HCT116 (cell line): ENCODE measurements at regions not wholly inside any gene's neighbourhood (a gene's known extent, or its start where the extent isn't known, plus 50 kb on each side); places are given as distances from the start of the nearest gene placed in this dataset.

Experiments
- CBX3 ChIP-seq: IDR thresholded peaks from 2 replicates; pipeline ENCODE4 v1.6.1; 2012; ENCODE audit warnings: low read depth
- CEBPB ChIP-seq: IDR thresholded peaks from 2 replicates; pipeline ENCODE4 v1.6.1; 2012; ENCODE audit warnings: low read depth
- CTCF ChIP-seq, 3 experiments: fragments of 200-600 bp in 1 of 3; sonication (generic) in 1 of 3; IDR thresholded peaks in 2 of 3; conservative IDR thresholded peaks in 1 of 3; 2 replicates each; pipeline ENCODE4 v1.5.1; 2012 to 2017; ENCODE audit warnings: low read depth in 2 of 3, low read length in 2 of 3, antibody characterized with exemption in 1 of 3, borderline replicate concordance in 1 of 3, control low read depth in 1 of 3, mild to moderate bottlenecking in 1 of 3, mixed read lengths in 1 of 3, mixed run types in 1 of 3, moderate library complexity in 1 of 3; ENCODE audit not compliant: insufficient read depth in 1 of 3
- EGR1 ChIP-seq: IDR thresholded peaks from 2 replicates; pipeline ENCODE4 v1.6.1; 2012; ENCODE audit warnings: low read depth
- ELF1 ChIP-seq: IDR thresholded peaks from 2 replicates; pipeline ENCODE4 v1.6.1; 2012; ENCODE audit warnings: low read depth, borderline replicate concordance
- POLR2A ChIP-seq: IDR thresholded peaks from 2 replicates; pipeline ENCODE4 v1.7.0; 2011; ENCODE audit warnings: borderline replicate concordance; ENCODE audit not compliant: insufficient read depth, insufficient read length; ENCODE audit errors: extremely low read depth
- YY1 ChIP-seq: IDR thresholded peaks from 2 replicates; pipeline ENCODE4 v1.6.1; 2011; ENCODE audit warnings: low read length, low read depth, moderate library complexity, mild to moderate bottlenecking; ENCODE audit not compliant: insufficient replicate concordance; ENCODE audit errors: extremely low read depth
- ZBTB33 ChIP-seq: IDR thresholded peaks from 2 replicates; pipeline ENCODE4 v1.6.1; 2011; ENCODE audit warnings: mild to moderate bottlenecking, low read length, moderate library complexity; ENCODE audit not compliant: insufficient replicate concordance; ENCODE audit errors: extremely low read depth
- TF ChIP-seq, protein P1 (sequence below): IDR thresholded peaks from 2 replicates; pipeline ENCODE4 v1.6.1; 2012

- TF ChIP-seq CTCF (IDR thresholded peaks at IDR 0.05 in 2 of 3, conservative IDR thresholded peaks at IDR 0.05 in 1 of 3; ENCODE audit: borderline replicate concordance in 1 of 3, insufficient read depth in 1 of 3, low read depth in 2 of 3, low read length in 2 of 3) (no peak), ELF1 (no peak), POLR2A (no peak), EGR1 (no peak), CEBPB (no peak), YY1 (no peak), ZBTB33 (no peak), CBX3 (no peak)
- TF ChIP-seq, protein P1, sequence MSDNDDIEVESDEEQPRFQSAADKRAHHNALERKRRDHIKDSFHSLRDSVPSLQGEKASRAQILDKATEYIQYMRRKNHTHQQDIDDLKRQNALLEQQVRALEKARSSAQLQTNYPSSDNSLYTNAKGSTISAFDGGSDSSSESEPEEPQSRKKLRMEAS: no peak
These were observed 219.1 kb upstream of the IRX3 start for GRCh38 chr16:54505549-54506213.
